ENCODE measurements at regions not wholly inside any gene's neighbourhood (a gene's known extent, or its start where the extent isn't known, plus 50 kb on each side); places are given as distances from the start of the nearest gene placed in this dataset.
"Not testable (repeated sequence)": the region's sequence is repeated elsewhere in the genome, so short reads cannot be mapped to it uniquely, and the experiment has no call there.

DNA sequence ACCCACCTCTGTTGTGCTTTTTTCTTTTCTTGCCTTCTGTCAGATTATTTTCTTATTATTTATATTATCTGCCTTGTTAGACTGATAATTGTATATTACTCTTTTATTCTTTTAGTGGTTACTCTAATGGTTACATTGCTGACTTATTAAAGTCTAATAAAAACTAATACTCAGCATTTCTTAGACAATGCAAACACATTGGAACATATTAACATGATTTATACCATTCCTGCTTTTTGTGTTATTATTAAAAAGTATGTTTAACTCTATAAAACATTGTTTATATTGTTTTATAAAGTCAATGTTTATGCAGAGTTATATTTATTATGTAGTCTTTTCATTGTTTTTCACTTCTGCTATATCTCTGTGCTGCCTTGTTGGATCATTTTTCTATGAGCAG lies 68.0 kb upstream of the CACNA2D1 start:
- Histone ChIP-seq H3K4me3 (ENCODE audit: low read depth in 1 of 5, low read length in 5 of 5) (no peak overlapping the region), H3K9me3 (ENCODE audit: control insufficient read depth in 5 of 5, low read length in 5 of 5) (no peaks in the 10 kb centered on the region), H3K27me3 (ENCODE audit: control insufficient read depth in 5 of 5, insufficient read depth in 4 of 5, low read length in 5 of 5) (peaks cover 0 to 8% (median 0%) of the 10 kb centered on the region in 5 donors), H3K27ac (ENCODE audit: low read depth, low read length) (no peak overlapping the region), H3K36me3 (ENCODE audit: control insufficient read depth in 5 of 5, insufficient read depth in 5 of 5, low read length in 5 of 5) (no peaks in the 10 kb centered on the region), H3K4me1 (ENCODE audit: control insufficient read depth in 5 of 5, insufficient read depth in 5 of 5, low read length in 5 of 5) (peaks cover 0 to 7% (median 0%) of the 10 kb centered on the region in 5 donors), H3K9ac (ENCODE audit: low read length in 5 of 5) (no peak overlapping the region)

DNA sequence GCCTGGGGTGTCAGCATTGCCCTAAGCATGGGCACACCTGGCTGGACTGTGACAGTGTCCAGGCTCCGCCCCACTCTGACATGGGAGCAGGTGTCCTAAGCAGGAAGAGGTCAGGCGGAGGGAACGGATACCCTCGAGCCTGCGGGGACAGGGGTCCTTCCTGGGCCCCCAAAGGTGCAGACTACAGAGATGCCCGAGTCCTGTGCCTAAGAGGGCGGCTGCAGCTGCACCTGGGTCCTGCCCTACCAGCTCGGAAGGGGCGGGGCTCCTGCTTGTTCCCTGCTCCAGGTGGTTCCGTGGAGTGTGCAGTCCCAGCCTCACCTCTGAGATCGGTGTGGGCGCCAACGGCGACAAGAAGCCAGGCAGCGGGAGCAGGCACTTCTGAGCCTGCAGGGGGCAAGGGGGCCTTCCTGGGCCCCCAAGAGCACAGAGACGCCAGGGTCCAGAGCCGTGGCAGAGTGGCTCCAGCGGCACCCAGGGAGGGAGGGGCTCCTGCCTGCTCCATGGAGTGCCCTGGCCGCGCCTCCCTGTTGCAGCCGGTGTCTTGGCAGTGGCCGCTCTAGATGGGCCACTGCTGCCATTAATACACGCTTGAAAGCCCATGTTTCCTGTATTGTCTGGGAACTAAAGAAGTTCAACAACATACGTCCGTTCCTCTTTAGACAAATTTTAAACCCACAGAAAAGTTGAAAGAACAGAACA lies 64.5 kb upstream of the CACNA2D1 start:
- Histone ChIP-seq H3K4me3 (ENCODE audit: low read depth in 1 of 5, low read length in 5 of 5) (no peak overlapping the region), H3K9ac (ENCODE audit: low read length in 5 of 5) (no peak overlapping the region)

DNA sequence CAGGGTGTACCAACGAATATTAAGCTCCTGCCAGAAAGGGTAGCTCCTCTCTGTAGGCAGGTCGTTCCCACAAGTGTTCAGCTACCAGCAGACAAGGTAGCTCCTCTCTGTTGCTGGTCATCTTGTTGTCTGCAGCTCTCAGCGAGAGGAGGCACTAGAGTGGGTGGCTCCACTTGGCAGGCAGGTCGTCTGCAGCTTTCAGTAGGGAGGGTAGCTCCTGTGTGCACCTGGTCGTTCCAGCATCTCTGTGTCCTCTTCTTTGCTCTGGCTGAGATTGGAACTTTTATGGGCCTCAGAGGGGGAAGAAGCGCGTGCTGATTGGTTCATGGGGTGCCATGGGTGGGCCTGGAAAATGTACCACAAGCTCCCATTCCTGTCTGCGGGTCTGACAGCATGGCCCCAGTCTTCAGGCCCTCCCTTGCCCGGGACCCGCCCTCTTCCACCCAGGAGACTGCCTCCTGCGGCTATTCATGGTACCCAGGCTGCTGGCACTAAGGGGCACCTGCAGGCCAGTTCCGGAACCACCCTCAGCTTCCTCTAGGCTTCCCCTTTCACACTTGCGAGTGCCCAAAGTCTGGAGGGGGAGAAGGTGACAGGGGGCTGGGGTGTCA lies 63.9 kb upstream of the CACNA2D1 start:
- Histone ChIP-seq H3K36me3 (ENCODE audit: control insufficient read depth in 5 of 5, insufficient read depth in 5 of 5, low read length in 5 of 5) (no peaks in the 10 kb centered on the region), H3K27me3 (ENCODE audit: control insufficient read depth in 5 of 5, insufficient read depth in 4 of 5, low read length in 5 of 5) (peaks cover 0 to 8% (median 0%) of the 10 kb centered on the region in 5 donors), H3K27ac (ENCODE audit: low read depth, low read length) (no peak overlapping the region), H3K9me3 (ENCODE audit: control insufficient read depth in 5 of 5, low read length in 5 of 5) (no peaks in the 10 kb centered on the region), H3K4me3 (ENCODE audit: low read depth in 1 of 5, low read length in 5 of 5) (no peak overlapping the region), H3K4me1 (ENCODE audit: control insufficient read depth in 5 of 5, insufficient read depth in 5 of 5, low read length in 5 of 5) (peaks cover 0 to 7% (median 0%) of the 10 kb centered on the region in 5 donors), H3K9ac (ENCODE audit: low read length in 5 of 5) (no peak overlapping the region)

More for the DNA sequence above, 64.5 kb upstream of the CACNA2D1 start:
- Histone ChIP-seq H3K27me3 (ENCODE audit: control insufficient read depth in 5 of 5, insufficient read depth in 4 of 5, low read length in 5 of 5) (peaks cover 0 to 8% (median 0%) of the 10 kb centered on the region in 5 donors), H3K27ac (ENCODE audit: low read depth, low read length) (no peak overlapping the region), H3K9me3 (ENCODE audit: control insufficient read depth in 5 of 5, low read length in 5 of 5) (no peaks in the 10 kb centered on the region), H3K36me3 (ENCODE audit: control insufficient read depth in 5 of 5, insufficient read depth in 5 of 5, low read length in 5 of 5) (no peaks in the 10 kb centered on the region), H3K4me1 (ENCODE audit: control insufficient read depth in 5 of 5, insufficient read depth in 5 of 5, low read length in 5 of 5) (peaks cover 0 to 7% (median 0%) of the 10 kb centered on the region in 5 donors)

DNA sequence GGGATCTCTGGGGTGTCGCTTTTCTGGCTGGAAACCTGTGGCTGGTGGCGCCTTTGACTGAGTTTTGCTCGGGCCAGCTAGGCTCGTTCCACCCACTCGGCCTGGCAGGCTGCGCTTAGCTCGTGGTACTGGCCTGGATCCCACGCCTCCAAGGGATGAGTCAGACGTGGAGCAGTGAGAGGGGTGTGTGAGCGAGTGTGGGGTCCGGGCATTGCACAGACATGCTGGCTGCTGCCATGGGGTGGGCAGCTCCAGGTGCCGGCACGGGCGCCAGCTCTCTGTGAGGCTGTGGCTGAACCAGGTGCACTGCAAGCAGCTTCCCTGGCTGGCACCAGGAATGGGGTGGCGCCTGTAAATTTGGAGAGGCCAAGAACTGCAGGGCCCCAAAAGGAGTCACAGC lies 63.1 kb upstream of the CACNA2D1 start:
- H3K27ac ChIP-seq (ENCODE audit: low read depth, low read length) = no peak overlapping the region

DNA sequence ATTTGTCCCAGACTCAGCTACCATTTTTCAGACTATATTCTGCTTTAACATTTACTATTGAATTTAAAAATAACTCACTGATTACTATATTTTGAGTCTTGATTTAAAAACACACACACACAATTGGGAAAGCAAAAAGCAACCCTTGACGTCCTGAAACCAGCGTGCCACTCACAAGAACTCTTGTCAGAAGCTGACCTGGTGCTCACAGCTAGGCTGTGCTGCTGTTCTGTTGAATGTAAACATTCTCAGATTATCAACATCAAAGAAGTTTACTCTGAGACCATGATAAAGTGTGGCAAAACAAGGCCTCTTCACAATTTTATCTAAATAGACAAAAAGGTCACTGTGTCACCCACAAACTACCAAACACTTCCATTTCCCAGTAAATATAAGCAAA lies 62.6 kb upstream of the CACNA2D1 start:
- Histone ChIP-seq H3K36me3 (ENCODE audit: control insufficient read depth in 5 of 5, insufficient read depth in 5 of 5, low read length in 5 of 5) (no peaks in the 10 kb centered on the region), H3K27ac (ENCODE audit: low read depth, low read length) (no peak overlapping the region), H3K9ac (ENCODE audit: low read length in 5 of 5) (no peak overlapping the region), H3K4me1 (ENCODE audit: control insufficient read depth in 5 of 5, insufficient read depth in 5 of 5, low read length in 5 of 5) (peaks cover 0 to 7% (median 0%) of the 10 kb centered on the region in 5 donors), H3K27me3 (ENCODE audit: control insufficient read depth in 5 of 5, insufficient read depth in 4 of 5, low read length in 5 of 5) (peaks cover 0 to 8% (median 0%) of the 10 kb centered on the region in 5 donors), H3K4me3 (ENCODE audit: low read depth in 1 of 5, low read length in 5 of 5) (no peak overlapping the region), H3K9me3 (ENCODE audit: control insufficient read depth in 5 of 5, low read length in 5 of 5) (no peaks in the 10 kb centered on the region)

More for the DNA sequence above, 63.1 kb upstream of the CACNA2D1 start:
- Histone ChIP-seq H3K36me3 (ENCODE audit: control insufficient read depth in 5 of 5, insufficient read depth in 5 of 5, low read length in 5 of 5) (no peaks in the 10 kb centered on the region), H3K9ac (ENCODE audit: low read length in 5 of 5) (no peak overlapping the region), H3K27me3 (ENCODE audit: control insufficient read depth in 5 of 5, insufficient read depth in 4 of 5, low read length in 5 of 5) (peaks cover 0 to 8% (median 0%) of the 10 kb centered on the region in 5 donors), H3K4me3 (ENCODE audit: low read depth in 1 of 5, low read length in 5 of 5) (peak overlapping the region in 1 of 5 donors; percentile 18), H3K4me1 (ENCODE audit: control insufficient read depth in 5 of 5, insufficient read depth in 5 of 5, low read length in 5 of 5) (peaks cover 0 to 7% (median 0%) of the 10 kb centered on the region in 5 donors), H3K9me3 (ENCODE audit: control insufficient read depth in 5 of 5, low read length in 5 of 5) (no peaks in the 10 kb centered on the region)

DNA sequence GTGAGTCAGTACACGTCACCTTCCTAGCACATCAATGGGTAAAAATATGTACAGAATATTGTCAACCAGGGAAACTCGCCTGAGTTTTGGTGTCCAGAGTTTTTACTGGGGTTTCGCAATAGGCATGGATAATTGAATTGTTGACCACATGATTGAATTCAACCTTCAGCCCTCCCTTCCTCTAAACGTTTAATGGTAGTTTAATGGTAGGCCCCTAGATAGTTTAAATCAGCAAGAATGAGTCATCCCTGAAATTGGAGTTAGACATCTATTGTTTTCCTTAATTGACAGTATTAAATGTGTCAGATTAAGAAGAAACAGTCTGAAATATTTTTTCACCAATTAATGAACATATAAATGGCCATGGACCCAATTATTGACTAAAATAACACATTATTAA lies 57.8 kb upstream of the CACNA2D1 start:
- Histone ChIP-seq H3K9ac (ENCODE audit: low read length in 5 of 5) (no peak overlapping the region), H3K9me3 (ENCODE audit: control insufficient read depth in 5 of 5, low read length in 5 of 5) (no peaks in the 10 kb centered on the region), H3K27me3 (ENCODE audit: control insufficient read depth in 5 of 5, insufficient read depth in 4 of 5, low read length in 5 of 5) (no peaks in the 10 kb centered on the region), H3K4me3 (ENCODE audit: low read depth in 1 of 5, low read length in 5 of 5) (no peak overlapping the region), H3K4me1 (ENCODE audit: control insufficient read depth in 5 of 5, insufficient read depth in 5 of 5, low read length in 5 of 5) (peaks cover 0 to 2% (median 0%) of the 10 kb centered on the region in 5 donors), H3K36me3 (ENCODE audit: control insufficient read depth in 5 of 5, insufficient read depth in 5 of 5, low read length in 5 of 5) (no peaks in the 10 kb centered on the region), H3K27ac (ENCODE audit: low read depth, low read length) (no peak overlapping the region)

DNA sequence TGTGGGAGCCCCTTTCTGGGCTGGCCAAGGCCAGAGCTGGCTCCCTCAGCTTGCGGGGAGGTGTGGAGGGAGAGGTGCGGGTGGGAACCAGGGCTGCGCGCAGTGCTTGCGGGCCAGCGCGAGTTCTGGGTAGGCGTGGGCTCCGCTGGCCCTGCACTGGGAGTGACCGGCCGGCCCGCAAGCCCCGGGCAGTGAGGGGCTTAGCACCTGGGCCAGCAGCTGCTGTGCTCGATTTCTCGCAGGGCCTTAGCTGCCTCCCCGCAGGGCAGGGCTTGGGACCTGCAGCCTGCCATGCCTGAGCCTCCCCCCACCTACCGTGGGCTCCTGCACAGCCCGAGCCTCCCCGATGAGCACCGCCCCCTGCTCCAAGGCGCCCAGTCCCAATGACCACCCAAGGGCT lies 56.0 kb upstream of the CACNA2D1 start:
- not testable (repeated sequence) for H3K4me1 ChIP-seq (ENCODE audit: control insufficient read depth in 5 of 5, insufficient read depth in 5 of 5, low read length in 5 of 5)

DNA sequence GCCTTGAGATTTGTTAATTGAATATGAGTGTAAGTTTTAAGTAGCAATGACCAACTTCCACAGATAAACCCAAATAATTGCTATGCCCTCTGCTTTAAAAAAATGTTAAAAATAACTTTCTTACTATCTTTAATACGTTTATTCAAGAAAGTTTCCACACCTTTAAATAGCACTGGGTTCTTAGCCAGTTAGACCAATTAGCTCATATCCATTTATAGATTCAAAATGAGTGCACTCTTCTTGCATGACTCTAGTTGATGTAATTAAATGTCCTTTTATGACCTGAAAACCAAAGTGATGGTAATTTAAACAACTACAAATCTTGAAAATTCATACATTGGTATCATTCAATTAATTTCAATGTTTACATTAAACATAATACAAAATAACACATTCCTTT lies 50.8 kb upstream of the CACNA2D1 start:
- Histone ChIP-seq H3K4me1 (ENCODE audit: control insufficient read depth in 5 of 5, insufficient read depth in 5 of 5, low read length in 5 of 5) (no peaks in the 10 kb centered on the region), H3K27me3 (ENCODE audit: control insufficient read depth in 5 of 5, insufficient read depth in 4 of 5, low read length in 5 of 5) (no peaks in the 10 kb centered on the region), H3K4me3 (ENCODE audit: low read depth in 1 of 5, low read length in 5 of 5) (no peak overlapping the region), H3K9ac (ENCODE audit: low read length in 5 of 5) (no peak overlapping the region), H3K36me3 (ENCODE audit: control insufficient read depth in 5 of 5, insufficient read depth in 5 of 5, low read length in 5 of 5) (no peaks in the 10 kb centered on the region), H3K27ac (ENCODE audit: low read depth, low read length) (no peak overlapping the region), H3K9me3 (ENCODE audit: control insufficient read depth in 5 of 5, low read length in 5 of 5) (no peaks in the 10 kb centered on the region)

More for the DNA sequence above, 56.0 kb upstream of the CACNA2D1 start:
- not testable (repeated sequence) for H3K4me3 ChIP-seq (ENCODE audit: low read depth in 1 of 5, low read length in 5 of 5); H3K9me3 ChIP-seq (ENCODE audit: control insufficient read depth in 5 of 5, low read length in 5 of 5); H3K27me3 ChIP-seq (ENCODE audit: control insufficient read depth in 5 of 5, insufficient read depth in 4 of 5, low read length in 5 of 5); H3K36me3 ChIP-seq (ENCODE audit: control insufficient read depth in 5 of 5, insufficient read depth in 5 of 5, low read length in 5 of 5); H3K9ac ChIP-seq (ENCODE audit: low read length in 5 of 5); H3K27ac ChIP-seq (ENCODE audit: low read depth, low read length)

All from subcutaneous abdominal adipose tissue (tissue), 5 donors.